GM23338 (cell line): ENCODE measurements at regions not wholly inside any gene's neighbourhood (a gene's known extent, or its start where the extent isn't known, plus 50 kb on each side); places are given as distances from the start of the nearest gene placed in this dataset.
A peak's percentile ranks its signal among the peaks of the same experiment; 100 is the strongest.

Experiments
- ATAC-seq: fragments of 200-7000 bp; cut with Tn5 transposase; 3 replicates; pipeline ENCODE4 v1.9.1; 2020
- DNase-seq: peaks from one replicate; pipeline ENCODE4 v3.0.0-alpha.2; 2015; ENCODE audit warnings: low spot score
- H2AFZ ChIP-seq: fragments of 200-600 bp; sonication (generic); 2 replicates; pipeline ENCODE4 v1.8.0; 2016; ENCODE audit warnings: antibody characterized with exemption, mild to moderate bottlenecking, moderate library complexity
- H3F3A ChIP-seq: fragments of 200-600 bp; sonication (generic); replicated peaks from 2 replicates; pipeline ENCODE4 v1.8.0; 2017; ENCODE audit warnings: antibody characterized with exemption, mixed run types, low read depth
- H3K27ac ChIP-seq: fragments of 200-600 bp; sonication (generic); 2 replicates; pipeline ENCODE4 v1.6.1; 2016; ENCODE audit warnings: low read depth
- H3K27me3 ChIP-seq: fragments of 200-600 bp; sonication (generic); 2 replicates; pipeline ENCODE4 v1.8.0; 2016; ENCODE audit warnings: mild to moderate bottlenecking, mixed run types, moderate library complexity; ENCODE audit not compliant: insufficient read depth
- H3K36me3 ChIP-seq: fragments of 200-600 bp; sonication (generic); 2 replicates; pipeline ENCODE4 v1.8.0; 2016; ENCODE audit warnings: mild to moderate bottlenecking; ENCODE audit not compliant: insufficient read depth
- H3K4me1 ChIP-seq: fragments of 200-600 bp; sonication (generic); 2 replicates; pipeline ENCODE4 v1.8.0; 2016; ENCODE audit warnings: mild to moderate bottlenecking, moderate library complexity; ENCODE audit not compliant: insufficient read depth
- H3K4me2 ChIP-seq: fragments of 200-600 bp; sonication (generic); 2 replicates; pipeline ENCODE4 v1.7.1; 2017; ENCODE audit warnings: mixed run types
- H3K4me3 ChIP-seq: fragments of 200-600 bp; sonication (generic); 2 replicates; pipeline ENCODE4 v1.6.1; 2016; ENCODE audit warnings: mixed run types
- H3K79me2 ChIP-seq: fragments of 200-600 bp; sonication (generic); replicated peaks from 2 replicates; pipeline ENCODE4 v1.8.0; 2017; ENCODE audit warnings: mild to moderate bottlenecking; ENCODE audit not compliant: insufficient read depth
- H3K9me2 ChIP-seq: fragments of 200-600 bp; sonication (generic); 2 replicates; pipeline ENCODE4 v1.8.0; 2017; ENCODE audit not compliant: insufficient read depth
- H4K20me1 ChIP-seq: fragments of 200-600 bp; sonication (generic); replicated peaks from 2 replicates; pipeline ENCODE4 v1.8.0; 2017; ENCODE audit warnings: mild to moderate bottlenecking; ENCODE audit not compliant: insufficient read depth
- H3K27ac Mint-ChIP-seq: 2 replicates; pipeline ENCODE4 v1.8.0; 2020; ENCODE audit warnings: inconsistent platforms, mild to moderate bottlenecking, moderate library complexity, mixed read lengths
- H3K27me3 Mint-ChIP-seq: 3 replicates; pipeline ENCODE4 v1.8.0; 2022; ENCODE audit warnings: low read depth, mild to moderate bottlenecking, moderate library complexity, mixed read lengths, inconsistent platforms; ENCODE audit not compliant: insufficient read depth, poor library complexity
- H3K36me3 Mint-ChIP-seq: 3 replicates; pipeline ENCODE4 v1.8.0; 2021; ENCODE audit warnings: low read depth, mild to moderate bottlenecking, inconsistent platforms, moderate library complexity, mixed read lengths
- H3K4me1 Mint-ChIP-seq: 3 replicates; pipeline ENCODE4 v1.8.0; 2020; ENCODE audit warnings: mild to moderate bottlenecking, inconsistent platforms, mixed read lengths
- H3K4me3 Mint-ChIP-seq: 3 replicates; pipeline ENCODE4 v1.8.0; 2021; ENCODE audit warnings: moderate library complexity, mild to moderate bottlenecking, inconsistent platforms, mixed read lengths
- H3K9me3 Mint-ChIP-seq: 3 replicates; pipeline ENCODE4 v1.8.0; 2020; ENCODE audit warnings: moderate library complexity, mild to moderate bottlenecking, inconsistent platforms, mixed read lengths
- CTCF ChIP-seq, 2 experiments: fragments of 200-600 bp in 1 of 2; sonication (generic) in 1 of 2; conservative IDR thresholded peaks; 2 replicates each; pipeline versions ENCODE4 v1.5.1 to v1.6.1; 2016 to 2017; ENCODE audit warnings: antibody characterized with exemption in 2 of 2, low read depth in 2 of 2, mild to moderate bottlenecking in 2 of 2, moderate library complexity in 1 of 2
- EZH2phosphoT487 ChIP-seq: fragments of 200-600 bp; sonication (generic); IDR thresholded peaks from one replicate; pipeline ENCODE4 v1.8.1; 2018; ENCODE audit warnings: antibody characterized with exemption; ENCODE audit not compliant: unreplicated experiment
- NANOG ChIP-seq: IDR thresholded peaks from 2 replicates; pipeline ENCODE4 v1.6.1; 2016; ENCODE audit warnings: antibody characterized with exemption, borderline replicate concordance
- POLR2AphosphoS5 ChIP-seq: IDR thresholded peaks from 2 replicates; pipeline ENCODE4 v1.6.1; 2016; ENCODE audit warnings: antibody characterized with exemption, low read depth
- REST ChIP-seq: IDR thresholded peaks from one replicate; pipeline ENCODE4 v1.6.1; 2018; ENCODE audit warnings: antibody characterized with exemption; ENCODE audit not compliant: unreplicated experiment
- STAT1 ChIP-seq: IDR thresholded peaks from one replicate; pipeline ENCODE4 v1.6.1; 2016; ENCODE audit warnings: antibody characterized with exemption; ENCODE audit not compliant: unreplicated experiment
- ZNF331 ChIP-seq: fragments of 250-450 bp; sonication (Bioruptor Pico); IDR thresholded peaks from 2 replicates; pipeline ENCODE4 v1.5.0; 2020; ENCODE audit warnings: low read depth, mild to moderate bottlenecking, moderate library complexity

DNA sequence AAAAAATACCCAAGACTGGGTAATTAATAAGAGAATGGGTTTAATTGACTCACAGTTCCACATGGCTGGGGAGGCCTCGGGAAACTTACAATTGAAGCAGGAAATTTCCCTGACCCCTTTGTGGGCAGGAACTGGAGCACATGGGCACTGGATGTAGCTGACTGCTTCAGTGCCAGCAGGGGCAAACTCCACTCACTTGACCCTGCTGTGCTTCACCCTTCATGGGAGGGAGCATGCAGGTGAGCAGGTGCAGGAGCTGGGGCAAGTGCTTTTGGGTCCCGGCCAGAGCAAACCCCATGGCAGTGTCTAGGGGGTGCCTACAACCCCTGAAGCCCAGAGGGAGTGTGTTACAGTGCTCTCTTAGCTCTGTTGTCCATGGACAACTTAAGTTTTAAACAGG lies 132.6 kb downstream of the AKR1D1 start:
- peak overlapping the region; percentile 94 for H3K27ac Mint-ChIP-seq
- peak overlapping the region; percentile 97 for H3K27ac ChIP-seq

More for the DNA sequence above, 132.6 kb downstream of the AKR1D1 start:
- Mint-ChIP-seq H3K4me1 (peaks cover 42% of the 10 kb centered on the region), H3K27me3 (peaks cover 6% of the 10 kb centered on the region), H3K9me3 (peaks cover 39% of the 10 kb centered on the region), H3K4me3 (no peak overlapping the region), H3K36me3 (peaks cover 46% of the 10 kb centered on the region)
- H3K79me2 ChIP-seq: no peaks in the 10 kb centered on the region
- 0 out of 2 replicates have a peak, but pooled peaks cover 6% of the 10 kb centered on the region for H3K9me2 ChIP-seq
- DNase-seq (no peak), ATAC-seq (no peak)
- H3K27me3 ChIP-seq: no peaks in the 10 kb centered on the region
- no peak overlapping the region for H3K4me2 ChIP-seq
- peaks cover 23% of the 10 kb centered on the region for H3K4me1 ChIP-seq
- TF ChIP-seq REST (no peak), STAT1 (no peak), NANOG (no peak), POLR2AphosphoS5 (no peak), EZH2phosphoT487 (no peak), ZNF331 (CRISPR knock-in tag) (no peak), CTCF (conservative IDR thresholded peaks at IDR 0.05; ENCODE audit: low read depth in 2 of 2) (no peak)
- H2AFZ ChIP-seq: no peak overlapping the region
- H3K36me3 ChIP-seq: no peaks in the 10 kb centered on the region
- 0 out of 2 replicates have a peak, but pooled peaks cover 4% of the 10 kb centered on the region for H3F3A ChIP-seq
- H4K20me1 ChIP-seq: no peaks in the 10 kb centered on the region
- H3K4me3 ChIP-seq: no peak overlapping the region
